ENCODE measurements at regions not wholly inside any gene's neighbourhood (a gene's known extent, or its start where the extent isn't known, plus 50 kb on each side); places are given as distances from the start of the nearest gene placed in this dataset.

DNA sequence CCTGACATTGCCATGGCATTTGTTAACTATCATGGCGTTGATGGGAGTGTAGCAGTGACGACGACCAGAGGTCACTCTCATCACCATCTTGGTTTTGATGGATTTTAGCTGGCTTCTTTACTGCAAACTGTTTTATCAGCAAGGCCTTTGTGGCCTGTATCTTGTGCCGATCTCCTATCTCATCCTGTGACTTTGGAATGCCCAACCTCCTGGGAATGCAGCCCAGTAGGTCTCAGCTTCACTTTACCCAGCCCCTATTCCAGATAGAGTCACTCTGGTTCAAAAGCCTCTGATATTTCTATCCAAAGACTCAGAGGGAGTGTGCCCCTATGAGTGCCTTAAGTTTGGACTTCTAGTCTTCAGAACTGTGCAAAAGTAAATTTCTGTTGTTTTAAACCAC, 130.1 kb downstream of the ADAMTS1 start:
- TF ChIP-seq, protein P1, sequence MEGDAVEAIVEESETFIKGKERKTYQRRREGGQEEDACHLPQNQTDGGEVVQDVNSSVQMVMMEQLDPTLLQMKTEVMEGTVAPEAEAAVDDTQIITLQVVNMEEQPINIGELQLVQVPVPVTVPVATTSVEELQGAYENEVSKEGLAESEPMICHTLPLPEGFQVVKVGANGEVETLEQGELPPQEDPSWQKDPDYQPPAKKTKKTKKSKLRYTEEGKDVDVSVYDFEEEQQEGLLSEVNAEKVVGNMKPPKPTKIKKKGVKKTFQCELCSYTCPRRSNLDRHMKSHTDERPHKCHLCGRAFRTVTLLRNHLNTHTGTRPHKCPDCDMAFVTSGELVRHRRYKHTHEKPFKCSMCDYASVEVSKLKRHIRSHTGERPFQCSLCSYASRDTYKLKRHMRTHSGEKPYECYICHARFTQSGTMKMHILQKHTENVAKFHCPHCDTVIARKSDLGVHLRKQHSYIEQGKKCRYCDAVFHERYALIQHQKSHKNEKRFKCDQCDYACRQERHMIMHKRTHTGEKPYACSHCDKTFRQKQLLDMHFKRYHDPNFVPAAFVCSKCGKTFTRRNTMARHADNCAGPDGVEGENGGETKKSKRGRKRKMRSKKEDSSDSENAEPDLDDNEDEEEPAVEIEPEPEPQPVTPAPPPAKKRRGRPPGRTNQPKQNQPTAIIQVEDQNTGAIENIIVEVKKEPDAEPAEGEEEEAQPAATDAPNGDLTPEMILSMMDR (IDR thresholded peaks at IDR 0.05; ENCODE audit: insufficient read depth, low read depth, low read length): no peak
- TF ChIP-seq EZH2 (IDR thresholded peaks at IDR 0.05; ENCODE audit: insufficient read depth, low read length): no peak
